Left ventricle myocardium inferior (tissue), 1 donor: ENCODE measurements at regions not wholly inside any gene's neighbourhood (a gene's known extent, or its start where the extent isn't known, plus 50 kb on each side); places are given as distances from the start of the nearest gene placed in this dataset.
"Not testable (repeated sequence)": the region's sequence is repeated elsewhere in the genome, so short reads cannot be mapped to it uniquely, and the experiment has no call there.

Experiments used
- DNase-seq: peaks from one replicate; pipeline ENCODE4 v3.0.0-alpha.2; 2020
- H3K27ac ChIP-seq: fragments of 200-600 bp; replicated peaks from 2 replicates; pipeline ENCODE4 v1.8.0; 2021
- H3K27me3 ChIP-seq: fragments of 200-600 bp; 2 replicates; pipeline ENCODE4 v1.8.0; 2021; ENCODE audit warnings: low read depth
- H3K36me3 ChIP-seq: fragments of 200-600 bp; 2 replicates; pipeline ENCODE4 v1.8.0; 2021
- H3K4me1 ChIP-seq: fragments of 200-600 bp; 2 replicates; pipeline ENCODE4 v1.8.0; 2021
- H3K4me3 ChIP-seq: fragments of 200-600 bp; 2 replicates; pipeline ENCODE4 v1.8.0; 2021; ENCODE audit warnings: mild to moderate bottlenecking, moderate library complexity
- H3K9me3 ChIP-seq: fragments of 200-600 bp; replicated peaks from 2 replicates; pipeline ENCODE4 v1.8.0; 2021
- intact Hi-C: fragments of 100-400 bp; cut with micrococcal nuclease; formaldehyde crosslinking; loops from one replicate; pipeline ENCODE4 v1.11.0; 2022
- TF ChIP-seq, protein P1 (sequence below): fragments of 200-600 bp; IDR thresholded peaks from 2 replicates; pipeline ENCODE4 v1.8.0; 2021; ENCODE audit warnings: antibody characterized with exemption, mild to moderate bottlenecking, borderline replicate concordance
- donor health status: DM: no; HTN: yes; CAD: no; lungs with severe emphysema.

DNA sequence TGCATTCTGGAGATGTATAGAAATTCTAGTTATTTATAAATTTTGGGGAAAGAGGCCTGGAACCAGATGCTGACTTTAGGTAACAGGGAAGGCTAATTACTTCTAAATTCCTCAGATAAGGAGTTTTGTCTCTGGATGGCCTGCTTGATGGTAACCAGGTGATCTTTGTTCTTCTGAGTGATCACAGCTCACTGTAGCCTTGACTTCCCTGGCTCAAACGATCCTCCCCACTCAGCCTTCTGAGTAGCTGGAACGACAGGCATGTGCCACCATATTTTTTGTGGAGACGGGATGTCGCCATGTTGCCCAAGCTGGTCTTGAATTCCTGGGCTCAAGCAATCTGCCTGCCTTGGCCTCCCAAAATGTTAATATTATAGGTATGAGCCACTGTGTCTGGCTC, 54.4 kb upstream of the MSH6 start:
- no peak for DNase-seq
- Histone ChIP-seq H3K4me1 (no peaks in the 10 kb centered on the region), H3K27me3 (peaks cover 3% of the 10 kb centered on the region), H3K36me3 (no peaks in the 10 kb centered on the region), H3K27ac (no peak overlapping the region), H3K9me3 (no peaks in the 10 kb centered on the region), H3K4me3 (no peak overlapping the region)
- intact Hi-C loops = no loop called here
- TF ChIP-seq, protein P1, sequence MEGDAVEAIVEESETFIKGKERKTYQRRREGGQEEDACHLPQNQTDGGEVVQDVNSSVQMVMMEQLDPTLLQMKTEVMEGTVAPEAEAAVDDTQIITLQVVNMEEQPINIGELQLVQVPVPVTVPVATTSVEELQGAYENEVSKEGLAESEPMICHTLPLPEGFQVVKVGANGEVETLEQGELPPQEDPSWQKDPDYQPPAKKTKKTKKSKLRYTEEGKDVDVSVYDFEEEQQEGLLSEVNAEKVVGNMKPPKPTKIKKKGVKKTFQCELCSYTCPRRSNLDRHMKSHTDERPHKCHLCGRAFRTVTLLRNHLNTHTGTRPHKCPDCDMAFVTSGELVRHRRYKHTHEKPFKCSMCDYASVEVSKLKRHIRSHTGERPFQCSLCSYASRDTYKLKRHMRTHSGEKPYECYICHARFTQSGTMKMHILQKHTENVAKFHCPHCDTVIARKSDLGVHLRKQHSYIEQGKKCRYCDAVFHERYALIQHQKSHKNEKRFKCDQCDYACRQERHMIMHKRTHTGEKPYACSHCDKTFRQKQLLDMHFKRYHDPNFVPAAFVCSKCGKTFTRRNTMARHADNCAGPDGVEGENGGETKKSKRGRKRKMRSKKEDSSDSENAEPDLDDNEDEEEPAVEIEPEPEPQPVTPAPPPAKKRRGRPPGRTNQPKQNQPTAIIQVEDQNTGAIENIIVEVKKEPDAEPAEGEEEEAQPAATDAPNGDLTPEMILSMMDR = no peak

DNA sequence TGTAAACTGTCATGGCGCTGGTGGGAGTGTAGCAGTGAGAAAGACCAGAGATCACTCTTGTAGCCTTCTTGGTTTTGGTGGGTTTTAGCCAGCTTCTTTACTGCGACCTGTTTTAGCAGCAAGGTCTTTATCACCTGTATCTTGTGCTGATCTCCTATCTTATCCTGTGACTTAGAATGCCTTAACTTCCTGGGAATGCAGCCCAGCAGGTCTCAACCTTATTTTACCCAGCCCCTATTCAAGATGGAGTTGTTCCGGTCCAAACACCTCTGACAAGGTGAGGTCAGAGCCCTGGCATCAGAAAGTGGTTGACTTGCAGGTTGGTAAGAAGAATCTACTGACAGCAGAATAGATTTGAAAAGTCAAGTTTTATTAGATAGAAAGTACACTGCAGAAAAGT, 55.0 kb upstream of the MSH6 start:
- Histone ChIP-seq H3K9me3 (no peaks in the 10 kb centered on the region), H3K4me1 (no peaks in the 10 kb centered on the region), H3K27ac (no peak overlapping the region), H3K27me3 (peaks cover 3% of the 10 kb centered on the region), H3K36me3 (no peaks in the 10 kb centered on the region), H3K4me3 (no peak overlapping the region)
- intact Hi-C loops = no loop called here
- DNase-seq = no peak
- TF ChIP-seq, protein P1 = no peak

DNA sequence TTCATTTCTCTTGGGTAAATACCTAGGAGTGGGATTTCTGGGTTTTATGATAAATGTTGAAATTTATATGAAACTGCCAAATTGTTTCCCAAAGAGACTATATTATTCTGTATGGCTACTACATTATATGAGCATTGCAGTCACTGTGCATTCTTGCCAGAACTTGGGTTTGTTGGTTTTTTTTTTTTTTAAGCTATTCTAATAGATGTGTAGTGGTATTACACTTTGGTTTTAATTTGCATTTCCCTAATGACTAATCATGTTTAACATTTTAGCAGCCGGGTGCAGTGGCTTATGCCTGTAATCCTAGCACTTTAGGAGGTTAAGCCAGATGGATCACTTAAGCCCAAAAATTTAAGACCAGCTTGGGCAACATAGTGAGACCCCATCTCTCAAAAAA, 56.0 kb upstream of the MSH6 start:
- H3K27me3 ChIP-seq, H3K36me3 ChIP-seq, H3K9me3 ChIP-seq, DNase-seq, H3K4me3 ChIP-seq, H3K27ac ChIP-seq, intact Hi-C loops, H3K4me1 ChIP-seq: not testable (repeated sequence)

DNA sequence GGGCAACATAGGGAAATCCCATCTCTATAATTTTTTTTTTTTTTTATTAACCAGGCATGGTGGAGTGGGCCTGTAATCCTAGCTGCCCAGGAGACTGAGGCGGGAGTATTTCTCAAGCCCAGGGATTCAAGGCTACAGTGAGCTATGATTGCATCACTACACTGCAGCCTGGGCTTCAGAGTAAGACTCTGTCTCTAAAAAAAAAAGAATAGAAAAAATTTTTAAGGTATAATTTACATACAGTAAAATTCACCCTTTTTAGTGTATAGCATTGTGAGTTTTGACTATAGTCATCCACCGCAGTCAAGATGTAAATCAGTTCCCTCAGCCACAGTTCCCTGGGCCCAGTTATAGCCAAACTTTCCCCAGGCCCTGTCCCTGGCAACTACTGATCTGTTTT, 57.1 kb upstream of the MSH6 start:
- H3K27ac ChIP-seq = no peak overlapping the region
- no peaks in the 10 kb centered on the region for H3K36me3 ChIP-seq
- intact Hi-C loops = no loop called here
- no peaks in the 10 kb centered on the region for H3K27me3 ChIP-seq
- no peaks in the 10 kb centered on the region for H3K9me3 ChIP-seq
- no peak overlapping the region for H3K4me3 ChIP-seq
- no peak for DNase-seq
- TF ChIP-seq, protein P1 = no peak
- no peaks in the 10 kb centered on the region for H3K4me1 ChIP-seq

DNA sequence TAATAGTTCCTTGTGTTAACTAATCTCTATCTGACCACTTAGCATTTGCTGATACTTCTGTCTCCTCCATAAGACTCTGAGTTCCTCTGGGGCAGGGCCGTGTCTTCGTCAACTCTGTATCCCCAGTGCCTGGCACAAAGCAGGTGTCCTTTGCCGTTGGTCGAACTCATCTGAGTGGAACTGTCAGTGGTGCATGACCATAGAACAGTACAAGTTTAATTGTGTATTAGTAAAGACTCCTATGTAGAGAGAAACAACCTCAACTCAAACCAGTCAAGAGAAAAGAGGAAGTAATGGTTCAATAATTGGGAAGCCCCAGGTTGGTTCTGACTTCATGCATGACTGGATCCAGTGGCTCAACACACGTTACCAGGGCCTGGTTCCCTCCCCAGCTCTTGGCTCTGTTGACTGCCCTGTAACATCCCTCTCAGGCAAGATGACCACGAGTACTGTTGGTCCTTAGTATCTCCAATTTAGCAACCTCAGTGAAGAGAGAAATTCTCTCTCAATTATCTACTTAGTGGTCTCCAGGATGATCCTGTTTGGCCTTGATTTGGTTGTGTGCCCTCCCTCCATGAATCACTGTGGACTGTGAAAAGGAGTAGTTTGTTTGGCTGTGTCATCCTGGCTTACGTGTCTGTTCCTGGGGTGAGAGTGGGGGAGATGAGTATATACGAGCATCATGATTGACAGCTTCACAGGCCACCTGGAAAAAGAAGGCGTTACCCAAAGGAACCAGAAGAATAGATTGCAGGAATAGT, 58.5 kb upstream of the MSH6 start:
- TF ChIP-seq, protein P1 = no peak
- H3K4me1 ChIP-seq = no peaks in the 10 kb centered on the region
- H3K4me3 ChIP-seq = no peak overlapping the region
- H3K36me3 ChIP-seq = no peaks in the 10 kb centered on the region
- DNase-seq = no peak
- no peak overlapping the region for H3K27ac ChIP-seq
- intact Hi-C loops = no loop called here
- H3K9me3 ChIP-seq = no peaks in the 10 kb centered on the region
- H3K27me3 ChIP-seq = no peaks in the 10 kb centered on the region

DNA sequence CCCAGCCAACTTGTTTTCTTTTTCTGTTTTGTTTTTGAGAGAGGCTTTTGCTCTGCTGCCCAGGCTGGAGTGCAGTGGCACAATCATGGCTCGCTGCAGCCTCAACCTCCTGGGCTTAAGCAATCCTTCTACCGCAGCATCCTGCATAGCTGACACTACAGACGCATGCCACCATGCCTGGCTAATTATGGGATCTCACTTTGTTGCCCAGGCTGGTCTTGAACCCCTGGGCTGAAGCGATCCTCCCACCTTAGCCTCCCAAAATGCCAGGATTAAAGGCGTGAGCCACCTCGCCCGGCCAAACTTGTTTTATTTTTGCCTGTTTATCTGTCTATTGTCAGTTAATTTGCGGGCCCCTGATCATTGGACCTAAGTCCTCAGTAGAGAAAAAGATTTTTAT, 61.6 kb upstream of the MSH6 start:
- DNase-seq = no peak
- H3K9me3 ChIP-seq = no peaks in the 10 kb centered on the region
- intact Hi-C loops = no loop called here

More for the DNA sequence above, 61.6 kb upstream of the MSH6 start:
- H3K27ac ChIP-seq = no peak overlapping the region
- H3K27me3 ChIP-seq = peaks cover 8% of the 10 kb centered on the region
- TF ChIP-seq, protein P1 = no peak
- H3K36me3 ChIP-seq = no peaks in the 10 kb centered on the region
- H3K4me1 ChIP-seq = no peaks in the 10 kb centered on the region
- H3K4me3 ChIP-seq = no peak overlapping the region
